ENCODE measurements at regions not wholly inside any gene's neighbourhood (a gene's known extent, or its start where the extent isn't known, plus 50 kb on each side); places are given as distances from the start of the nearest gene placed in this dataset.

GRCh38 chr4:3869174-3869572 is 103.0 kb downstream of the ADRA2C start:
- H3K9ac ChIP-seq (ENCODE audit: low read length) = no peak overlapping the region
- no peaks in the 10 kb centered on the region for H3K79me2 ChIP-seq (replicated peaks; ENCODE audit: insufficient read depth, low read length)
- H3F3A ChIP-seq (ENCODE audit: insufficient read depth, low read length, poor library complexity, severe bottlenecking) = no peaks in the 10 kb centered on the region
- H4K20me1 ChIP-seq (ENCODE audit: insufficient read depth) = no peaks in the 10 kb centered on the region
- no peak overlapping the region for H3K4me2 ChIP-seq (ENCODE audit: low read length)
- peaks cover 37% of the 10 kb centered on the region for H3K27me3 ChIP-seq (ENCODE audit: insufficient read depth, low read depth, low read length)
- no peaks in the 10 kb centered on the region for H3K9me3 ChIP-seq (ENCODE audit: low read length)
- no peak for TF ChIP-seq REST (IDR thresholded peaks at IDR 0.05; ENCODE audit: borderline replicate concordance)
- no peak for TF ChIP-seq POLR2AphosphoS5 (IDR thresholded peaks at IDR 0.05)
- no peak for TF ChIP-seq EP300 (conservative IDR thresholded peaks at IDR 0.05; ENCODE audit: poor library complexity, severe bottlenecking)
- no peak for TF ChIP-seq TAF1 (IDR thresholded peaks at IDR 0.05; ENCODE audit: low read depth)
- no peak for TF ChIP-seq MXI1 (conservative IDR thresholded peaks at IDR 0.05; ENCODE audit: poor library complexity, severe bottlenecking)
- TF ChIP-seq SMC3 (conservative IDR thresholded peaks at IDR 0.05; ENCODE audit: poor library complexity) = no peak
- TF ChIP-seq RAD21 (conservative IDR thresholded peaks at IDR 0.05) = no peak
- TF ChIP-seq EZH2 (IDR thresholded peaks at IDR 0.05; ENCODE audit: borderline replicate concordance, insufficient read depth, low read length, poor library complexity, severe bottlenecking) = no peak
- TF ChIP-seq, protein P1, sequence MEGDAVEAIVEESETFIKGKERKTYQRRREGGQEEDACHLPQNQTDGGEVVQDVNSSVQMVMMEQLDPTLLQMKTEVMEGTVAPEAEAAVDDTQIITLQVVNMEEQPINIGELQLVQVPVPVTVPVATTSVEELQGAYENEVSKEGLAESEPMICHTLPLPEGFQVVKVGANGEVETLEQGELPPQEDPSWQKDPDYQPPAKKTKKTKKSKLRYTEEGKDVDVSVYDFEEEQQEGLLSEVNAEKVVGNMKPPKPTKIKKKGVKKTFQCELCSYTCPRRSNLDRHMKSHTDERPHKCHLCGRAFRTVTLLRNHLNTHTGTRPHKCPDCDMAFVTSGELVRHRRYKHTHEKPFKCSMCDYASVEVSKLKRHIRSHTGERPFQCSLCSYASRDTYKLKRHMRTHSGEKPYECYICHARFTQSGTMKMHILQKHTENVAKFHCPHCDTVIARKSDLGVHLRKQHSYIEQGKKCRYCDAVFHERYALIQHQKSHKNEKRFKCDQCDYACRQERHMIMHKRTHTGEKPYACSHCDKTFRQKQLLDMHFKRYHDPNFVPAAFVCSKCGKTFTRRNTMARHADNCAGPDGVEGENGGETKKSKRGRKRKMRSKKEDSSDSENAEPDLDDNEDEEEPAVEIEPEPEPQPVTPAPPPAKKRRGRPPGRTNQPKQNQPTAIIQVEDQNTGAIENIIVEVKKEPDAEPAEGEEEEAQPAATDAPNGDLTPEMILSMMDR (IDR thresholded peaks at IDR 0.05; ENCODE audit: poor library complexity, severe bottlenecking) = no peak
- H3K27ac ChIP-seq (ENCODE audit: low read length) = no peak overlapping the region
- H3K36me3 ChIP-seq (ENCODE audit: insufficient read depth, low read length) = no peaks in the 10 kb centered on the region
- no peak overlapping the region for H3K4me3 ChIP-seq (ENCODE audit: low read length)
- no peak overlapping the region for H2AFZ ChIP-seq (ENCODE audit: low read depth, low read length)
- H3K9me2 ChIP-seq (ENCODE audit: insufficient read depth, low read length) = no peaks in the 10 kb centered on the region

DNA sequence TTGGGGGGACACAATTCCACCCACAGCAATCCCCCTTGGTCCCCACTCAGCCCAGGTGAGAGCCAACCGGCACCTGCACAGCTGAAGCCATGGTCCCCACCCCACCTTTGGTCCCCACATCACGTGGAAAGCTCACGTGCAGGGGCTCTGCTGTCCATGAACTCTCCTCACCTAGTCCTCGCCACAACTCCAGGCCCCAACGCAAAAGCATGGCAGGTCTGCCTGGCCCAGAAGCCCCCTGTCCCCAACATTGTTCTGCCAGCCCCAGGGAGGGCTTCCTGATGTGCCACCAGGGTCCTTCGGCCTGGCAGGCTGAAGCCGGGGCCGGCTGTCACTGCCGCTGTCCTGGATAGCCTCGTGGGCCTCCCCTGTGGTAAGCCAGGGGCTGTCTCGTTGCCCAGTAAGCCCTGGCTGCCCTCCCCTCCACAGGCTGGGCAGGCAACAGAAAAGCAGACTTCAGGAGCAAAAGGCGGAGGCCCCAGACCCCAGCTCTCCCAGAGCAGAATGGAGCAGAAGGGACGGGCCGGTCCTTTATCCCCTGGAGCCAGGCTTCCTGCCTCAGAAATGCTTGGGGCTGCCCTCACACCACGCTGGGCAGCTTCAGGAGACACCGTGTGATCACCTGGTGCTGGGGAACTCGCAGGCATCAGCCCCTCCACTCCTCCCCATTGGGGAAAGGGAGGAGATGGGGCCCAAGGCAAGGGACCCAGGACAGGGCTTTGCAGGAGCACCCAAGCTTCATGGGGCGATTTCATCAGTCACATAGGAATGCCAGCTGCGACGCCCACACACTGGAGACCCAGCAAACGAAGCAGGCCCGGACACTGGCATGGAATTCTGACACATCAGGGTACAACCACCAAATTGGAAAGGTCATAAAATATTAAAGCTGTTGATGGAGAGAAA is 103.7 kb downstream of the ADRA2C start:
- Histone ChIP-seq H3F3A (ENCODE audit: insufficient read depth, low read length, poor library complexity, severe bottlenecking) (no peaks in the 10 kb centered on the region), H3K9me2 (ENCODE audit: insufficient read depth, low read length) (no peaks in the 10 kb centered on the region), H3K27ac (ENCODE audit: low read length) (no peak overlapping the region), H3K9me3 (ENCODE audit: low read length) (no peaks in the 10 kb centered on the region), H3K79me2 (replicated peaks; ENCODE audit: insufficient read depth, low read length) (no peaks in the 10 kb centered on the region), H3K27me3 (ENCODE audit: insufficient read depth, low read depth, low read length) (peaks cover 43% of the 10 kb centered on the region), H3K9ac (ENCODE audit: low read length) (no peak overlapping the region), H3K36me3 (ENCODE audit: insufficient read depth, low read length) (no peaks in the 10 kb centered on the region), H3K4me2 (ENCODE audit: low read length) (no peak overlapping the region), H2AFZ (ENCODE audit: low read depth, low read length) (no peak overlapping the region), H3K4me3 (ENCODE audit: low read length) (no peak overlapping the region), H4K20me1 (ENCODE audit: insufficient read depth) (no peaks in the 10 kb centered on the region)
- TF ChIP-seq, protein P1 (IDR thresholded peaks at IDR 0.05; ENCODE audit: poor library complexity, severe bottlenecking) = no peak
- TF ChIP-seq SMC3 (conservative IDR thresholded peaks at IDR 0.05; ENCODE audit: poor library complexity) (no peak), EP300 (conservative IDR thresholded peaks at IDR 0.05; ENCODE audit: poor library complexity, severe bottlenecking) (no peak), RAD21 (conservative IDR thresholded peaks at IDR 0.05) (no peak)
